AG04449 (cell line): ENCODE measurements at regions not wholly inside any gene's neighbourhood (a gene's known extent, or its start where the extent isn't known, plus 50 kb on each side); places are given as distances from the start of the nearest gene placed in this dataset.

Experiments
- CTCF ChIA-PET: fragments of 350-600 bp; formaldehyde crosslinking; extraction: SDS; loops from one replicate; lab custom pipeline; 2021; ENCODE audit warnings: antibody characterized with exemption; lab: Yijun Ruan, JAX
- POLR2A ChIA-PET: fragments of 400-600, 350-600 bp; formaldehyde crosslinking; extraction: SDS; loops from one replicate; lab custom pipeline; 2020; ENCODE audit warnings: antibody characterized with exemption, inconsistent platforms; lab: Yijun Ruan, JAX
- DNase-seq: peaks from one replicate; pipeline ENCODE4 v3.0.0-alpha.2; 2010; ENCODE audit warnings: low read depth, low spot score
- H3K4me3 ChIP-seq: 2 replicates; pipeline ENCODE4 v1.5.1; 2011; ENCODE audit warnings: low read depth, mild to moderate bottlenecking, control low read depth, low read length
- TF ChIP-seq, protein P1 (sequence below): IDR thresholded peaks from one replicate; pipeline ENCODE4 v1.5.1; 2011; ENCODE audit warnings: mild to moderate bottlenecking, moderate library complexity, low read length, control low read depth, inconsistent platforms; ENCODE audit not compliant: insufficient read depth; ENCODE audit errors: missing control alignments

DNA sequence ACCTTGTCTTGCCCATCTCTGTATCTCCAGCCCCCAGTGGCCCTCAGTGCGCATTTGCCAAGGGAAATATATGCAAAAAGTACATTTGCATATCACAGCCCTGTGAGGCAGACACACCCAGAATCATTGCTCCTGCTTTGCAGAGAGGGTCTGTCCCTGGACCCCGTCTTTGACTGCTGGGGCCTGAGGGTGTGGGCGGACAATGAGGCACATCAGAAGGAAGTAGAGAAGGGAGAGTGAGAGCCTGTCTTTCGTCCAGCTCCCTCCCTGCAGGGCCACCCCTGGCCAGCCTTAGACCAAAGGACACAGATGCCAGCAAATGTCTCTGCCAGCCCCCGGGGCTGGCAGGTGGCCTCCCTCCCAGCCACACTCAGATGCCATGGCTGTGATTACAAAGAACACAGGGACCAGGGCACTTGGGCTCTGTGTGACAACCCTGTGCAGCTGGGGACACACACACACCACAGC, 516.2 kb upstream of the MYT1L start:
- POLR2A ChIA-PET, result no interaction called here
- no peak for DNase-seq
- TF ChIP-seq, protein P1, sequence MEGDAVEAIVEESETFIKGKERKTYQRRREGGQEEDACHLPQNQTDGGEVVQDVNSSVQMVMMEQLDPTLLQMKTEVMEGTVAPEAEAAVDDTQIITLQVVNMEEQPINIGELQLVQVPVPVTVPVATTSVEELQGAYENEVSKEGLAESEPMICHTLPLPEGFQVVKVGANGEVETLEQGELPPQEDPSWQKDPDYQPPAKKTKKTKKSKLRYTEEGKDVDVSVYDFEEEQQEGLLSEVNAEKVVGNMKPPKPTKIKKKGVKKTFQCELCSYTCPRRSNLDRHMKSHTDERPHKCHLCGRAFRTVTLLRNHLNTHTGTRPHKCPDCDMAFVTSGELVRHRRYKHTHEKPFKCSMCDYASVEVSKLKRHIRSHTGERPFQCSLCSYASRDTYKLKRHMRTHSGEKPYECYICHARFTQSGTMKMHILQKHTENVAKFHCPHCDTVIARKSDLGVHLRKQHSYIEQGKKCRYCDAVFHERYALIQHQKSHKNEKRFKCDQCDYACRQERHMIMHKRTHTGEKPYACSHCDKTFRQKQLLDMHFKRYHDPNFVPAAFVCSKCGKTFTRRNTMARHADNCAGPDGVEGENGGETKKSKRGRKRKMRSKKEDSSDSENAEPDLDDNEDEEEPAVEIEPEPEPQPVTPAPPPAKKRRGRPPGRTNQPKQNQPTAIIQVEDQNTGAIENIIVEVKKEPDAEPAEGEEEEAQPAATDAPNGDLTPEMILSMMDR, result no peak
- CTCF ChIA-PET, result no interaction called here
- no peak overlapping the region for H3K4me3 ChIP-seq

- TF ChIP-seq, protein P1, result no peak
- CTCF ChIA-PET, result no interaction called here
- POLR2A ChIA-PET, result no interaction called here
- H3K4me3 ChIP-seq, result no peak overlapping the region
- no peak for DNase-seq
These were observed 515.5 kb upstream of the MYT1L start for GRCh38 chr2:2846332-2847208.

DNA sequence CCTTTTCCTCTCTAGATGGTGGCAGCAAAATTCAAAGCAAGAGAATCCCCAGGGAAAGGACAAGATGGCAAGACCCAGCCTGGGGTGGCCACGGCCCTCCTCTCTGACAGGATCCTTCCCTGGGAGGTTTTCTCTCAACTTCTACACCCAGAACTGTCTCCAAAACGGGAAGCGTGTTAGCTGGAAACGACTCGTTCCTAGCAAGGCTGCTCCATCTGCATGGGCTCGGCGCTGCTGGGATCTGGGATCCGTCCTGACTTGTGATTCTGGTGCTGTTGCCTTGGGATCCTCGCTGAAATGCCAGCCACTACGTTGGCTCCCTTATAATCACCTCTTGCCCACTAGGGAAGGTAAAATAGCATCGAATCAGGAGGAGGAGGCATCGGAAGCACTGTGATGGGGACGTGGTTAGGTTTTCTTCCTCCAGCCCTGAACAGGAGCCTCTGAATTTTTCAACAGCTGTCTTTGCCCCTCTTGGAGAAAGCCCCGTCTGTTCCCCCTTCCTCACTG, 514.8 kb upstream of the MYT1L start:
- no peak for DNase-seq
- ChIA-PET CTCF (no interaction called here), POLR2A (no interaction called here)
- TF ChIP-seq, protein P1, result no peak
- H3K4me3 ChIP-seq, result no peak overlapping the region

DNA sequence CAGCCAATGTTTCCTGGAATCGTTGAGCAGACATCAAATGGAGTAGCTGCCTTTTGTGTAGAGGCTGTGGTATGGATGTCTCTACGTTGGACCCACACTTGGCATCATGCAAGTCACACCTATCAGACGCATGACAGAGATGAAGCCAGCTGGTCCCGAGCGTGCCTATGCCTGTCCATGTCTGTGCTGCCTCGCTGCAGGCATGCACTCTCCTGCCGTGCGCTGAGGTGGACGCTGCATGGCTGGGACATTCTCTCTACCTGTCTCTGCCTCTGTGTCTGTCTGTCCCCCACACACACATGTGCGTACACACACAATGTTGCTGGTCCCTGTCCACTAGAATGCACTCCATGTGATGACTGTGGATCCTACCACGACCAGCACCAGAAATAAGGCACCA, 514.2 kb upstream of the MYT1L start:
- CTCF ChIA-PET, result no interaction called here

GRCh38 chr2:2843969-2844548, 513.0 kb upstream of the MYT1L start:
- TF ChIP-seq, protein P1, result no peak
- no peak overlapping the region for H3K4me3 ChIP-seq
- ChIA-PET POLR2A (no interaction called here), CTCF (no interaction called here)
- DNase-seq, result no peak

More for the DNA sequence above, 514.2 kb upstream of the MYT1L start:
- POLR2A ChIA-PET, result no interaction called here
- H3K4me3 ChIP-seq, result no peak overlapping the region
- no peak for DNase-seq
- TF ChIP-seq, protein P1, result no peak

- TF ChIP-seq, protein P1, result no peak
- no peak overlapping the region for H3K4me3 ChIP-seq
- CTCF ChIA-PET, result no interaction called here
- DNase-seq, result no peak
- POLR2A ChIA-PET, result no interaction called here
These were observed 511.4 kb upstream of the MYT1L start for GRCh38 chr2:2842466-2842865.
